Tibial nerve (tissue), 3 donors: ENCODE measurements at regions not wholly inside any gene's neighbourhood (a gene's known extent, or its start where the extent isn't known, plus 50 kb on each side); places are given as distances from the start of the nearest gene placed in this dataset.

Experiments
- CTCF ChIP-seq, 5 experiments: fragments of 200-600 bp in 3 of 5; fragments of 450-650 bp in 2 of 5; sonication (generic) in 3 of 5; IDR thresholded peaks; one replicate each; pipeline ENCODE4 v1.5.1; 2016 to 2019; ENCODE audit warnings: antibody characterized with exemption in 5 of 5, mild to moderate bottlenecking in 3 of 5, moderate library complexity in 2 of 5
- POLR2A ChIP-seq, 2 donors: fragments of 450-650 bp; IDR thresholded peaks; one replicate each; pipeline ENCODE4 v1.6.1; 2017; ENCODE audit warnings: antibody characterized with exemption in 2 of 2, mild to moderate bottlenecking in 2 of 2, moderate library complexity in 2 of 2

GRCh38 chr12:88897723-88898122, 317.5 kb upstream of the KITLG start:
- TF ChIP-seq POLR2A (IDR thresholded peaks at IDR 0.05): no peak
- TF ChIP-seq CTCF (IDR thresholded peaks at IDR 0.05): no peak
